Endothelial cell of umbilical vein (primary cell): ENCODE measurements at regions not wholly inside any gene's neighbourhood (a gene's known extent, or its start where the extent isn't known, plus 50 kb on each side); places are given as distances from the start of the nearest gene placed in this dataset.

Source experiments
- BruUV-seq: library from RNA; stranded (reverse); fragments of 400-500 nt; replicated peaks from 2 replicates; lab custom pipeline; 2021; lab: Mats Ljungman, UMichigan
- CTCF ChIA-PET: fragments of 300-600, 350-600 bp; sonication (Branson Sonifier 250); formaldehyde crosslinking; loops from one replicate; lab custom pipeline; 2021; ENCODE audit warnings: antibody characterized with exemption, inconsistent platforms; lab: Charles Lee
- POLR2A ChIA-PET: fragments of 300-600, 350-600 bp; sonication (Branson Sonifier 250); formaldehyde crosslinking; loops from one replicate; lab custom pipeline; 2021; ENCODE audit warnings: antibody characterized with exemption, inconsistent platforms; lab: Charles Lee
- DNase-seq: peaks from one replicate; pipeline ENCODE4 v3.0.0-alpha.2; 2011; ENCODE audit warnings: low read depth, low spot score
- FAIRE-seq: peaks from 2 replicates; lab custom pipeline; 2011; peaks lifted over from hg19 to GRCh38; lab: Jason Lieb, UNC
- H2AFZ ChIP-seq: 2 replicates; pipeline ENCODE4 v1.6.0; 2012; ENCODE audit warnings: low read depth, low read length, control low read depth, inconsistent platforms
- H3K27ac ChIP-seq: 2 replicates; pipeline ENCODE4 v1.5.1; 2011; ENCODE audit warnings: low read depth, mild to moderate bottlenecking, control low read depth, low read length, moderate library complexity; ENCODE audit not compliant: insufficient read depth
- H3K27me3 ChIP-seq, 2 experiments: 2 replicates each; pipeline versions ENCODE4 v1.6.0 to v1.6.1; 2011; ENCODE audit warnings: low read length in 2 of 2, mixed read lengths in 1 of 2; ENCODE audit not compliant: control insufficient read depth in 2 of 2, insufficient read depth in 2 of 2
- H3K36me3 ChIP-seq, 2 experiments: 2 replicates in 1 of 2; 3 replicates in 1 of 2; pipeline ENCODE4 v1.5.1; 2011; ENCODE audit warnings: low read length in 2 of 2, mild to moderate bottlenecking in 1 of 2, moderate library complexity in 1 of 2; ENCODE audit not compliant: control insufficient read depth in 2 of 2, insufficient read depth in 2 of 2; ENCODE audit errors: extremely low read depth in 1 of 2
- H3K4me1 ChIP-seq: 3 replicates; pipeline ENCODE4 v1.5.1; 2011; ENCODE audit warnings: mild to moderate bottlenecking, low read length; ENCODE audit not compliant: control insufficient read depth, insufficient read depth; ENCODE audit errors: extremely low read depth
- H3K4me2 ChIP-seq: 2 replicates; pipeline ENCODE4 v1.6.1; 2011; ENCODE audit warnings: low read length, control low read depth, mixed read lengths; ENCODE audit not compliant: insufficient read depth
- H3K4me3 ChIP-seq, 3 experiments: fragments of 200-600 bp in 1 of 3; sonication (generic), shearing (Covaris generic) in 1 of 3; replicated peaks in 1 of 3; 2 replicates each; pipeline ENCODE4 v1.5.1; 2011 to 2016; ENCODE audit warnings: control low read depth in 3 of 3, low read length in 3 of 3, mild to moderate bottlenecking in 2 of 3, inconsistent platforms in 1 of 3, low read depth in 1 of 3, moderate library complexity in 1 of 3; ENCODE audit not compliant: insufficient read depth in 1 of 3
- H3K79me2 ChIP-seq: 2 replicates; pipeline ENCODE4 v1.6.0; 2012; ENCODE audit warnings: low read length, inconsistent platforms; ENCODE audit not compliant: control insufficient read depth, insufficient read depth
- H3K9ac ChIP-seq: replicated peaks from 2 replicates; pipeline ENCODE3; 2011; ENCODE audit warnings: low read length, control low read depth; ENCODE audit not compliant: insufficient read depth; ENCODE audit errors: extremely low read depth
- H3K9me1 ChIP-seq: replicated peaks from 3 replicates; pipeline ENCODE4 v1.6.0; 2011; ENCODE audit warnings: mild to moderate bottlenecking, low read length; ENCODE audit not compliant: control insufficient read depth, insufficient read depth; ENCODE audit errors: extremely low read depth
- H3K9me3 ChIP-seq: replicated peaks from 2 replicates; pipeline ENCODE4 v1.5.1; 2012; ENCODE audit warnings: low read length, inconsistent platforms; ENCODE audit not compliant: control insufficient read depth, insufficient read depth
- H4K20me1 ChIP-seq: replicated peaks from 2 replicates; pipeline ENCODE3; 2011; ENCODE audit warnings: mild to moderate bottlenecking, low read length; ENCODE audit not compliant: control insufficient read depth, insufficient read depth; ENCODE audit errors: extremely low read depth
- CTCF ChIP-seq, 2 donors: IDR thresholded peaks; 1 replicate in 1 of 2; 2 replicates in 1 of 2; pipeline ENCODE4 v1.5.1; 2011; ENCODE audit warnings: low read length in 2 of 2, mild to moderate bottlenecking in 2 of 2, moderate library complexity in 2 of 2, control low read depth in 1 of 2, inconsistent platforms in 1 of 2, low read depth in 1 of 2; ENCODE audit not compliant: insufficient read depth in 1 of 2; ENCODE audit errors: extremely low read depth in 1 of 2
- EZH2 ChIP-seq: IDR thresholded peaks from 2 replicates; pipeline ENCODE4 v1.6.1; 2012; ENCODE audit warnings: borderline replicate concordance, low read depth, mild to moderate bottlenecking, moderate library complexity, low read length, inconsistent platforms; ENCODE audit not compliant: severe bottlenecking
- FOS ChIP-seq: IDR thresholded peaks from 2 replicates; pipeline ENCODE4 v1.6.1; 2011; ENCODE audit warnings: mild to moderate bottlenecking, low read length, moderate library complexity, borderline replicate concordance; ENCODE audit not compliant: insufficient read depth
- GATA2 ChIP-seq: IDR thresholded peaks from 2 replicates; pipeline ENCODE4 v1.7.0; 2011; ENCODE audit warnings: low read depth, mild to moderate bottlenecking, moderate library complexity, mixed read lengths, low read length; ENCODE audit not compliant: insufficient read length, insufficient read depth
- JUN ChIP-seq: IDR thresholded peaks from 2 replicates; pipeline ENCODE4 v1.6.1; 2011; ENCODE audit warnings: borderline replicate concordance, low read depth; ENCODE audit not compliant: insufficient read length, insufficient read depth
- MAX ChIP-seq: IDR thresholded peaks from 2 replicates; pipeline ENCODE4 v1.6.1; 2011; ENCODE audit not compliant: insufficient read depth, insufficient read length
- MYC ChIP-seq: IDR thresholded peaks from one replicate; pipeline ENCODE4 v1.6.1; 2011; ENCODE audit warnings: mild to moderate bottlenecking, low read depth, low read length
- POLR2A ChIP-seq: IDR thresholded peaks from 2 replicates; pipeline ENCODE4 v1.6.1; 2012; ENCODE audit warnings: low read depth, mild to moderate bottlenecking, control low read depth, low read length
- POLR2AphosphoS5 ChIP-seq: IDR thresholded peaks from 2 replicates; pipeline ENCODE4 v1.6.1; 2012; ENCODE audit warnings: low read depth, mild to moderate bottlenecking, control low read depth, low read length, moderate library complexity; ENCODE audit not compliant: insufficient read depth
- dilution Hi-C: fragments of 300-500 bp; cut with MboI; formaldehyde crosslinking; loops from one replicate; pipeline ENCODE4 v1.15.0; 2019; ENCODE audit warnings: low sequenced_read_pairs; ENCODE audit not compliant: extremely low pct_ligation_motif_present
- intact Hi-C: fragments of 100-400 bp; cut with micrococcal nuclease; formaldehyde crosslinking; loops from one replicate; pipeline ENCODE4 v1.10.0; 2022

GRCh38 chr4:32003548-32003947 is 1283.4 kb downstream of the PCDH7 start:
- DNase-seq (no peak), FAIRE-seq (no peak)
- H2AFZ ChIP-seq: no peak overlapping the region
- no peaks in the 10 kb centered on the region for H3K36me3 ChIP-seq
- CTCF ChIA-PET: interaction anchor here (1.0 kb wide), 1 partner anchor 21 kb away, joined by 3 read pairs; no protein-coding TSS in a partner anchor
- H3K9ac ChIP-seq: no peak overlapping the region
- no TSS peak for BruUV-seq
- no peak overlapping the region for H3K4me2 ChIP-seq
- H3K9me3 ChIP-seq: no peaks in the 10 kb centered on the region
- H3K27ac ChIP-seq: no peak overlapping the region
- intact Hi-C loops: no loop called here
- no peaks in the 10 kb centered on the region for H3K4me1 ChIP-seq
- no peak for TF ChIP-seq GATA2
- TF ChIP-seq FOS: no peak
- TF ChIP-seq JUN: no peak
- no peak for TF ChIP-seq POLR2AphosphoS5
- no peak for TF ChIP-seq EZH2
- no peak for TF ChIP-seq CTCF (IDR thresholded peaks at IDR 0.05; ENCODE audit: extremely low read depth in 1 of 2, insufficient read depth in 1 of 2, low read depth in 1 of 2, low read length in 2 of 2)
- TF ChIP-seq MAX: no peak
- TF ChIP-seq MYC: no peak
- TF ChIP-seq POLR2A: no peak
- no peaks in the 10 kb centered on the region for H3K27me3 ChIP-seq
- dilution Hi-C loops: no loop called here
- H3K79me2 ChIP-seq: no peaks in the 10 kb centered on the region
- no peak overlapping the region for H3K4me3 ChIP-seq
- H3K9me1 ChIP-seq: no peaks in the 10 kb centered on the region
- H4K20me1 ChIP-seq: no peaks in the 10 kb centered on the region
- POLR2A ChIA-PET: no interaction called here
